ENCODE measurements at regions not wholly inside any gene's neighbourhood (a gene's known extent, or its start where the extent isn't known, plus 50 kb on each side); places are given as distances from the start of the nearest gene placed in this dataset.

DNA sequence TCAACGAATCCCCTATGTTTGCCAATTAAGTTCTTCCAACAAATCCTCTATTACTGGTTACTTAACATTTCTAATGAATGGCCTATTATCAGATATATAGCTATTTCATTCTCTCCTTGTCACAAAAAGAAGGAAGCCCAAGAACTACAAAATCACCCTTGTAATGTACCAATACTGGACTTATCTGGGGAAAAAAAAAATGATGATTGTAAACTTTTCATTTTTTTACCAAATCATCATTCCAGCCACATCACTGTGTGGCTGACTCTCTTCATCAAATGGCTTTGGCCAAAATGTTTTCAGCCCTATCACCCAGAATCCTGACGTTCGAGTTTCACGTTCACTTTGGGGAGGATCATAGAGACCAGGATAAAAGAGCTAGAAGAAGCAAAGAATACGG, 216.7 kb downstream of the ACTL7B start:
- Histone ChIP-seq H3K27me3 (replicated peaks in 1 of 4; ENCODE audit: control extremely low read depth in 1 of 4, control insufficient read depth in 3 of 4, insufficient read depth in 4 of 4, low read length in 3 of 4) (no peaks in the 10 kb centered on the region), H3K9me3 (ENCODE audit: control extremely low read depth in 1 of 3, control insufficient read depth in 2 of 3, insufficient read depth in 1 of 3, low read length in 2 of 3) (no peaks in the 10 kb centered on the region), H3K27ac (ENCODE audit: low read length in 2 of 2) (no peak overlapping the region), H4K20me1 (ENCODE audit: control insufficient read depth, insufficient read depth, low read length, poor library complexity, severe bottlenecking) (no peaks in the 10 kb centered on the region), H3K79me2 (ENCODE audit: control insufficient read depth, insufficient read depth, low read length) (no peaks in the 10 kb centered on the region), H3K36me3 (replicated peaks in 1 of 2; ENCODE audit: control extremely low read depth in 1 of 2, control insufficient read depth in 1 of 2, extremely low read depth in 1 of 2, insufficient read depth in 2 of 2, low read length in 1 of 2) (no peaks in the 10 kb centered on the region), H3K4me1 (ENCODE audit: control insufficient read depth in 2 of 2, insufficient read depth in 2 of 2, low read length in 2 of 2) (no peaks in the 10 kb centered on the region), H3K9ac (ENCODE audit: low read length) (no peak overlapping the region), H3K4me2 (replicated peaks; ENCODE audit: low read depth, low read length, poor library complexity, severe bottlenecking) (no peak overlapping the region), H2AFZ (ENCODE audit: insufficient read depth, low read depth, low read length, poor library complexity, severe bottlenecking) (no peak overlapping the region), H3K4me3 (ENCODE audit: control extremely low read depth in 1 of 5, extremely low read depth in 1 of 5, insufficient read depth in 1 of 5, low read depth in 2 of 5, low read length in 4 of 5) (no peak overlapping the region)
- H3K4me1 Mint-ChIP-seq: peaks cover 3% of the 10 kb centered on the region
- POLR2A ChIA-PET: no interaction called here
- CTCF ChIA-PET: no interaction called here
- TF ChIP-seq, protein P1, sequence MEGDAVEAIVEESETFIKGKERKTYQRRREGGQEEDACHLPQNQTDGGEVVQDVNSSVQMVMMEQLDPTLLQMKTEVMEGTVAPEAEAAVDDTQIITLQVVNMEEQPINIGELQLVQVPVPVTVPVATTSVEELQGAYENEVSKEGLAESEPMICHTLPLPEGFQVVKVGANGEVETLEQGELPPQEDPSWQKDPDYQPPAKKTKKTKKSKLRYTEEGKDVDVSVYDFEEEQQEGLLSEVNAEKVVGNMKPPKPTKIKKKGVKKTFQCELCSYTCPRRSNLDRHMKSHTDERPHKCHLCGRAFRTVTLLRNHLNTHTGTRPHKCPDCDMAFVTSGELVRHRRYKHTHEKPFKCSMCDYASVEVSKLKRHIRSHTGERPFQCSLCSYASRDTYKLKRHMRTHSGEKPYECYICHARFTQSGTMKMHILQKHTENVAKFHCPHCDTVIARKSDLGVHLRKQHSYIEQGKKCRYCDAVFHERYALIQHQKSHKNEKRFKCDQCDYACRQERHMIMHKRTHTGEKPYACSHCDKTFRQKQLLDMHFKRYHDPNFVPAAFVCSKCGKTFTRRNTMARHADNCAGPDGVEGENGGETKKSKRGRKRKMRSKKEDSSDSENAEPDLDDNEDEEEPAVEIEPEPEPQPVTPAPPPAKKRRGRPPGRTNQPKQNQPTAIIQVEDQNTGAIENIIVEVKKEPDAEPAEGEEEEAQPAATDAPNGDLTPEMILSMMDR (IDR thresholded peaks at IDR 0.05): no peak
- no peak for TF ChIP-seq EZH2 (IDR thresholded peaks at IDR 0.05; ENCODE audit: borderline replicate concordance, insufficient read depth, low read depth, low read length, poor library complexity, severe bottlenecking)
- DNase-seq (no peak), ATAC-seq (ENCODE audit: low read depth) (no peak)
- intact Hi-C loops (cut with micrococcal nuclease): no loop called here
- no peak overlapping the region for H3K27ac Mint-ChIP-seq
- H3K4me3 Mint-ChIP-seq: no peak overlapping the region
- H3K27me3 Mint-ChIP-seq: peaks cover 4% of the 10 kb centered on the region
- WGBS (ENCODE audit: insufficient coverage): 91% methylated on average over 4 of the region's 5 CpGs
- no peaks in the 10 kb centered on the region for H3K9me3 Mint-ChIP-seq (ENCODE audit: insufficient read depth)

- Histone ChIP-seq H3K4me2 (replicated peaks; ENCODE audit: low read depth, low read length, poor library complexity, severe bottlenecking) (no peak overlapping the region), H3K9me3 (ENCODE audit: control extremely low read depth in 1 of 3, control insufficient read depth in 2 of 3, insufficient read depth in 1 of 3, low read length in 2 of 3) (no peaks in the 10 kb centered on the region), H3K4me1 (ENCODE audit: control insufficient read depth in 2 of 2, insufficient read depth in 2 of 2, low read length in 2 of 2) (no peaks in the 10 kb centered on the region), H3K27me3 (replicated peaks in 1 of 4; ENCODE audit: control extremely low read depth in 1 of 4, control insufficient read depth in 3 of 4, insufficient read depth in 4 of 4, low read length in 3 of 4) (no peaks in the 10 kb centered on the region), H3K79me2 (ENCODE audit: control insufficient read depth, insufficient read depth, low read length) (no peaks in the 10 kb centered on the region), H4K20me1 (ENCODE audit: control insufficient read depth, insufficient read depth, low read length, poor library complexity, severe bottlenecking) (no peaks in the 10 kb centered on the region), H3K9ac (ENCODE audit: low read length) (no peak overlapping the region), H3K27ac (ENCODE audit: low read length in 2 of 2) (no peak overlapping the region), H2AFZ (ENCODE audit: insufficient read depth, low read depth, low read length, poor library complexity, severe bottlenecking) (no peak overlapping the region), H3K36me3 (replicated peaks in 1 of 2; ENCODE audit: control extremely low read depth in 1 of 2, control insufficient read depth in 1 of 2, extremely low read depth in 1 of 2, insufficient read depth in 2 of 2, low read length in 1 of 2) (no peaks in the 10 kb centered on the region), H3K4me3 (ENCODE audit: control extremely low read depth in 1 of 5, extremely low read depth in 1 of 5, insufficient read depth in 1 of 5, low read depth in 2 of 5, low read length in 4 of 5) (no peak overlapping the region)
- Mint-ChIP-seq H3K27ac (no peak overlapping the region), H3K4me1 (peaks cover 3% of the 10 kb centered on the region), H3K9me3 (ENCODE audit: insufficient read depth) (no peaks in the 10 kb centered on the region), H3K27me3 (peaks cover 4% of the 10 kb centered on the region), H3K4me3 (no peak overlapping the region)
- POLR2A ChIA-PET: no interaction called here
- CTCF ChIA-PET: no interaction called here
- whole genome bisulfite sequencing (ENCODE audit: insufficient coverage): 93% methylated on average over 4 of the region's 6 CpGs
- intact Hi-C loops (cut with micrococcal nuclease): no loop called here
- DNase-seq: no peak
- ATAC-seq (ENCODE audit: low read depth): no peak
- no peak for TF ChIP-seq EZH2 (IDR thresholded peaks at IDR 0.05; ENCODE audit: borderline replicate concordance, insufficient read depth, low read depth, low read length, poor library complexity, severe bottlenecking)
- TF ChIP-seq, protein P1 (IDR thresholded peaks at IDR 0.05): no peak
These were observed 218.4 kb downstream of the ACTL7B start for GRCh38 chr9:108637340-108637739.

Data from B cell (primary cell).